ENCODE measurements at regions not wholly inside any gene's neighbourhood (a gene's known extent, or its start where the extent isn't known, plus 50 kb on each side); places are given as distances from the start of the nearest gene placed in this dataset.

DNA sequence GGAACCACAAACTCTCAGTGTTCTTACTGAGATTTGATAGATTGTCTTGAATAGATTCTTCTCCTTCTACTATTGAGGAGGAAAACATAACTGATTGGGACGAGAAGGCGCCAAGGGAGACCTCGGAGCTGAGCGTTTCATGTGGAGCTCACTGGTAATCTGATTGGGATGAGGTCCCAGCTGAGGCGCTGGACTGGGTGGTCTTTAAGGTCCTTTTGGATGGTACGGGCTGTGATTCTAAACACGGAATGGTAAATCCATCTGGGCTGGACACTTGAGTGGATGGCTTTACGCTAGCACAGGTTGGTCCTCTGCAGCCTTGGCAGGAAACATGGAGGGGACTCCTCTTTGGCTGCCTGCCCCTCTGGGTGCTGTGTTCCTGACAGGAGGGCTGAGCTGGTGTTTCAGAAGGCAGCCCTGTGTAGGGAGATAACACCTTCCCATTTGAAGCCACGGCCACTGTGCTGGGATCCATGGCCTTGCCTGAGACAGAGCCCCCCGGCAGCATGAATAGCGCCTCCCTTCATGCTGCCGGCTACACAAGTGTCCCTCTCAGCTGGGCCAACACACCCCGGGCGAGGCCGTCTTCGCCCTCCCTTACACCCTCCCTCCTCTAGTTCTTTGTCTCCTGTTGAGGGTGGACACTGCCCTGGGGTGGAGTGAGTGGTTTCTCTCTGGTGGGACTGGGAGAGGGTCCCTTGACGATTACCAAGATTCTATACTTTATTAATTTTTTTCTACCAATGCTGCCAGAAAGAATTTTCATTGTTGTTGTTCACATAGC is 203.2 kb upstream of the SHH start:
- Histone ChIP-seq H3K27me3 (ENCODE audit: control insufficient read depth, low read length) (no peaks in the 10 kb centered on the region), H3K4me2 (ENCODE audit: low read length) (no peak overlapping the region), H3K36me3 (ENCODE audit: control insufficient read depth, low read length) (no peaks in the 10 kb centered on the region)

DNA sequence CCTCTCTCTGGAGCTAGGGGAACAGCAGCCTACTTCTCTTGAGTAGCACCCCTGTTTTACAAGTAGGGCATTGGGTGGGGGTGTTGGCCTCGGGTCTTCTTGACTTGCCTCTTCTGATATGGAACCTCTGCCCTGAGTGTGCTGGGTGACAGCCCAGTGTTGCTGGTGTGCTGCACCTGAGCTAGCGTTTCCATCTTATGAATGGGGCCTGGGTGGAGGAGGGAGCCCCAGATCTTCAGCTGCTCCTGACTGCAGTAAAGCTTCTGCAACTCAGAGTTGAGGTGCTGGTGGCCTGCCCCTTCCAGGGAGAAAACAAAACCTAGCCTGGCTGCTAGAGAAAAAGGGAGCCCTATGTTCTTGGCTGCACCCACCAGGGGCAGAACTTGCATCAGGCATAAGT is 202.5 kb upstream of the SHH start:
- no peak overlapping the region for H3K4me3 ChIP-seq (ENCODE audit: low read length)
- H3K9me3 ChIP-seq (ENCODE audit: control insufficient read depth, insufficient read depth, low read length) = peaks cover 7% of the 10 kb centered on the region; the same call in 1 of the 2 replicates
- no peak overlapping the region for H3K27ac ChIP-seq (ENCODE audit: low read depth, low read length)
- H4K20me1 ChIP-seq (ENCODE audit: control insufficient read depth, insufficient read depth, low read depth, low read length) = no peaks in the 10 kb centered on the region
- H3K79me2 ChIP-seq (ENCODE audit: control insufficient read depth, low read length) = no peaks in the 10 kb centered on the region
- no peak for TF ChIP-seq EZH2phosphoT487 (IDR thresholded peaks at IDR 0.05; ENCODE audit: borderline replicate concordance, low read length)
- TF ChIP-seq, protein P1, sequence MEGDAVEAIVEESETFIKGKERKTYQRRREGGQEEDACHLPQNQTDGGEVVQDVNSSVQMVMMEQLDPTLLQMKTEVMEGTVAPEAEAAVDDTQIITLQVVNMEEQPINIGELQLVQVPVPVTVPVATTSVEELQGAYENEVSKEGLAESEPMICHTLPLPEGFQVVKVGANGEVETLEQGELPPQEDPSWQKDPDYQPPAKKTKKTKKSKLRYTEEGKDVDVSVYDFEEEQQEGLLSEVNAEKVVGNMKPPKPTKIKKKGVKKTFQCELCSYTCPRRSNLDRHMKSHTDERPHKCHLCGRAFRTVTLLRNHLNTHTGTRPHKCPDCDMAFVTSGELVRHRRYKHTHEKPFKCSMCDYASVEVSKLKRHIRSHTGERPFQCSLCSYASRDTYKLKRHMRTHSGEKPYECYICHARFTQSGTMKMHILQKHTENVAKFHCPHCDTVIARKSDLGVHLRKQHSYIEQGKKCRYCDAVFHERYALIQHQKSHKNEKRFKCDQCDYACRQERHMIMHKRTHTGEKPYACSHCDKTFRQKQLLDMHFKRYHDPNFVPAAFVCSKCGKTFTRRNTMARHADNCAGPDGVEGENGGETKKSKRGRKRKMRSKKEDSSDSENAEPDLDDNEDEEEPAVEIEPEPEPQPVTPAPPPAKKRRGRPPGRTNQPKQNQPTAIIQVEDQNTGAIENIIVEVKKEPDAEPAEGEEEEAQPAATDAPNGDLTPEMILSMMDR (IDR thresholded peaks at IDR 0.05; ENCODE audit: low read depth, low read length, poor library complexity, severe bottlenecking) = no peak
- H3K27me3 ChIP-seq (ENCODE audit: control insufficient read depth, low read length) = no peaks in the 10 kb centered on the region
- no peak overlapping the region for H3K4me2 ChIP-seq (ENCODE audit: low read length)
- H3K36me3 ChIP-seq (ENCODE audit: control insufficient read depth, low read length) = no peaks in the 10 kb centered on the region
- H3K9me2 ChIP-seq (replicated peaks; ENCODE audit: control insufficient read depth, low read length) = no peaks in the 10 kb centered on the region
- no peaks in the 10 kb centered on the region for H3K4me1 ChIP-seq (ENCODE audit: control insufficient read depth, low read length)
- no peaks in the 10 kb centered on the region for H3F3A ChIP-seq (ENCODE audit: control insufficient read depth, insufficient read depth)

More for the DNA sequence above, 203.2 kb upstream of the SHH start:
- Histone ChIP-seq H3K79me2 (ENCODE audit: control insufficient read depth, low read length) (no peaks in the 10 kb centered on the region), H3K27ac (ENCODE audit: low read depth, low read length) (no peak overlapping the region), H3F3A (ENCODE audit: control insufficient read depth, insufficient read depth) (no peaks in the 10 kb centered on the region), H3K9me3 (ENCODE audit: control insufficient read depth, insufficient read depth, low read length) (peaks cover 7% of the 10 kb centered on the region; the same call in 1 of the 2 replicates), H4K20me1 (ENCODE audit: control insufficient read depth, insufficient read depth, low read depth, low read length) (no peaks in the 10 kb centered on the region), H3K9me2 (replicated peaks; ENCODE audit: control insufficient read depth, low read length) (no peaks in the 10 kb centered on the region), H3K4me3 (ENCODE audit: low read length) (no peak overlapping the region), H3K4me1 (ENCODE audit: control insufficient read depth, low read length) (no peaks in the 10 kb centered on the region)
- no peak for TF ChIP-seq EZH2phosphoT487 (IDR thresholded peaks at IDR 0.05; ENCODE audit: borderline replicate concordance, low read length)
- TF ChIP-seq, protein P1 (IDR thresholded peaks at IDR 0.05; ENCODE audit: low read depth, low read length, poor library complexity, severe bottlenecking) = no peak

GRCh38 chr7:156014201-156014600 is 201.9 kb upstream of the SHH start:
- Histone ChIP-seq H4K20me1 (ENCODE audit: control insufficient read depth, insufficient read depth, low read depth, low read length) (no peaks in the 10 kb centered on the region), H3K4me2 (ENCODE audit: low read length) (no peak overlapping the region), H3K79me2 (ENCODE audit: control insufficient read depth, low read length) (no peaks in the 10 kb centered on the region), H3K36me3 (ENCODE audit: control insufficient read depth, low read length) (no peaks in the 10 kb centered on the region), H3F3A (ENCODE audit: control insufficient read depth, insufficient read depth) (no peaks in the 10 kb centered on the region), H3K4me3 (ENCODE audit: low read length) (no peak overlapping the region), H3K9me3 (ENCODE audit: control insufficient read depth, insufficient read depth, low read length) (peaks cover 7% of the 10 kb centered on the region; the same call in 1 of the 2 replicates), H3K27ac (ENCODE audit: low read depth, low read length) (no peak overlapping the region), H3K9me2 (replicated peaks; ENCODE audit: control insufficient read depth, low read length) (no peaks in the 10 kb centered on the region), H3K4me1 (ENCODE audit: control insufficient read depth, low read length) (no peaks in the 10 kb centered on the region), H3K27me3 (ENCODE audit: control insufficient read depth, low read length) (no peaks in the 10 kb centered on the region)
- no peak for TF ChIP-seq EZH2phosphoT487 (IDR thresholded peaks at IDR 0.05; ENCODE audit: borderline replicate concordance, low read length)
- TF ChIP-seq, protein P1 (IDR thresholded peaks at IDR 0.05; ENCODE audit: low read depth, low read length, poor library complexity, severe bottlenecking) = no peak

Measured in DOHH2 (cell line).